Common myeloid progenitor, CD34-positive (primary cell): ENCODE measurements at regions not wholly inside any gene's neighbourhood (a gene's known extent, or its start where the extent isn't known, plus 50 kb on each side); places are given as distances from the start of the nearest gene placed in this dataset.

Source experiments
- CTCF ChIA-PET: fragments of 350-600 bp; sonication (Branson Sonifier 250); formaldehyde crosslinking; loops from one replicate; lab custom pipeline; 2021; ENCODE audit warnings: antibody characterized with exemption; lab: Charles Lee
- POLR2A ChIA-PET: fragments of 350-600 bp; sonication (Branson Sonifier 250); formaldehyde crosslinking; loops from one replicate; lab custom pipeline; 2021; ENCODE audit warnings: antibody characterized with exemption; lab: Charles Lee
- DNase-seq, 3 donors: peaks; one replicate each; pipeline versions ENCODE4 v3.0.0 to v3.0.0-alpha.2; 2013
- H3K27ac ChIP-seq, 2 experiments: 1 replicate in 1 of 2; 2 replicates in 1 of 2; pipeline ENCODE4 v1.7.0; 2013; ENCODE audit warnings: inconsistent platforms in 2 of 2, low read length in 2 of 2, mild to moderate bottlenecking in 2 of 2, low read depth in 1 of 2, moderate library complexity in 1 of 2; ENCODE audit not compliant: severe bottlenecking in 2 of 2, insufficient read depth in 1 of 2, poor library complexity in 1 of 2
- H3K27me3 ChIP-seq, 5 experiments: replicated peaks in 2 of 5; 1 replicate in 3 of 5; 2 replicates in 2 of 5; pipeline versions ENCODE4 v1.6.1 to v1.7.0; 2013; ENCODE audit warnings: low read length in 4 of 5, mild to moderate bottlenecking in 2 of 5, moderate library complexity in 2 of 5, inconsistent platforms in 1 of 5; ENCODE audit not compliant: insufficient read depth in 5 of 5, control insufficient read depth in 4 of 5
- H3K36me3 ChIP-seq, 4 experiments: 1 replicate in 2 of 4; 2 replicates in 2 of 4; pipeline versions ENCODE4 v1.6.1 to v1.7.0; 2013; ENCODE audit warnings: low read length in 3 of 4, control low read depth in 1 of 4, mild to moderate bottlenecking in 1 of 4; ENCODE audit not compliant: control insufficient read depth in 4 of 4, insufficient read depth in 4 of 4
- H3K4me1 ChIP-seq, 4 experiments: 1 replicate in 3 of 4; 2 replicates in 1 of 4; pipeline versions ENCODE4 v1.6.1 to v1.7.1; 2013; ENCODE audit warnings: low read length in 3 of 4, mild to moderate bottlenecking in 3 of 4, control low read depth in 1 of 4, inconsistent platforms in 1 of 4, moderate library complexity in 1 of 4; ENCODE audit not compliant: control insufficient read depth in 4 of 4, insufficient read depth in 4 of 4; ENCODE audit errors: control extremely low read depth in 1 of 4
- H3K4me3 ChIP-seq, 7 experiments: 1 replicate in 4 of 7; 2 replicates in 3 of 7; pipeline versions ENCODE4 v1.5.1 to v1.7.0; 2013; ENCODE audit warnings: mild to moderate bottlenecking in 7 of 7, low read length in 6 of 7, moderate library complexity in 6 of 7, inconsistent platforms in 2 of 7, low read depth in 2 of 7, control low read depth in 1 of 7; ENCODE audit not compliant: insufficient read depth in 4 of 7, control insufficient read depth in 1 of 7; ENCODE audit errors: extremely low read depth in 1 of 7
- H3K9me3 ChIP-seq, 5 experiments: 1 replicate in 4 of 5; 2 replicates in 1 of 5; pipeline versions ENCODE4 v1.6.1 to v1.7.1; 2013; ENCODE audit warnings: low read length in 4 of 5, mild to moderate bottlenecking in 2 of 5, inconsistent platforms in 1 of 5, low read depth in 1 of 5, moderate library complexity in 1 of 5; ENCODE audit not compliant: control insufficient read depth in 4 of 5, insufficient read depth in 2 of 5; ENCODE audit errors: control extremely low read depth in 1 of 5
- WGBS: methylation state at CpG from one replicate; pipeline ENCODE4 v1.1.5; 2013; ENCODE audit not compliant: insufficient coverage; 5-methylcytosine and 5-hydroxymethylcytosine counted together

- Histone ChIP-seq H3K4me3 (no peak overlapping the region), H3K27ac (no peak overlapping the region)
These were observed 161.1 kb upstream of the CADM1 start for GRCh38 chr11:115665175-115665821.

GRCh38 chr11:115664313-115664712 lies 160.1 kb upstream of the CADM1 start:
- Histone ChIP-seq H3K27me3 (peaks cover 7 to 39% (median 24%) of the 10 kb centered on the region in 5 experiments), H3K4me1 (peaks cover 0 to 6% (median 2%) of the 10 kb centered on the region in 4 experiments), H3K9me3 (peaks cover 0 to 3% (median 0%) of the 10 kb centered on the region in 5 experiments), H3K27ac (no peak overlapping the region), H3K36me3 (no peaks in the 10 kb centered on the region), H3K4me3 (no peak overlapping the region)
- WGBS = 100% methylated on average over 3 of the region's 3 CpGs
- CTCF ChIA-PET = no interaction called here
- POLR2A ChIA-PET = no interaction called here
- DNase-seq = no peak

More at GRCh38 chr11:115665175-115665821, 161.1 kb upstream of the CADM1 start:
- Histone ChIP-seq H3K27me3 (peaks cover 7 to 34% (median 16%) of the 10 kb centered on the region in 5 experiments), H3K36me3 (no peaks in the 10 kb centered on the region), H3K4me1 (no peaks in the 10 kb centered on the region), H3K9me3 (peaks cover 0 to 3% (median 0%) of the 10 kb centered on the region in 5 experiments)
- ChIA-PET CTCF (interaction anchor here (1.5 kb wide), 1 partner anchor 14 kb away, joined by 3 read pairs; no protein-coding TSS in a partner anchor), POLR2A (no interaction called here)
- no peak for DNase-seq
- WGBS = 90% methylated on average over 9 of the region's 15 CpGs

GRCh38 chr11:115663790-115664189 lies 159.6 kb upstream of the CADM1 start:
- ChIA-PET POLR2A (no interaction called here), CTCF (no interaction called here)
- H3K27me3 ChIP-seq = peaks cover 7 to 45% (median 24%) of the 10 kb centered on the region in 5 experiments
- WGBS = 94% methylated on average over 6 of the region's 6 CpGs
- peaks cover 0 to 8% (median 2%) of the 10 kb centered on the region in 4 experiments for H3K4me1 ChIP-seq
- no peaks in the 10 kb centered on the region for H3K36me3 ChIP-seq
- peaks cover 0 to 3% (median 0%) of the 10 kb centered on the region in 5 experiments for H3K9me3 ChIP-seq
- H3K27ac ChIP-seq = no peak overlapping the region
- H3K4me3 ChIP-seq = no peak overlapping the region
- DNase-seq = no peak

- peaks cover 0 to 5% (median 0%) of the 10 kb centered on the region in 5 experiments for H3K9me3 ChIP-seq
- H3K27me3 ChIP-seq = peaks cover 10 to 79% (median 26%) of the 10 kb centered on the region in 5 experiments
- H3K27ac ChIP-seq = no peak overlapping the region
- ChIA-PET POLR2A (no interaction called here), CTCF (no interaction called here)
- H3K36me3 ChIP-seq = no peaks in the 10 kb centered on the region
- peak in 2 of 3 donors; percentile 1 to 2 for DNase-seq
- peak overlapping the region in 2 of 7 experiments; percentile 45 to 46 for H3K4me3 ChIP-seq
- peaks cover 0 to 8% (median 2%) of the 10 kb centered on the region in 4 experiments for H3K4me1 ChIP-seq
- 18% methylated on average over 16 of the region's 30 CpGs for WGBS
These were observed 156.0 kb upstream of the CADM1 start for GRCh38 chr11:115660030-115660805.

GRCh38 chr11:115659061-115659963 lies 155.1 kb upstream of the CADM1 start:
- POLR2A ChIA-PET = no interaction called here
- Histone ChIP-seq H3K4me3 (peak overlapping the region in 4 of 7 experiments; percentile 11 to 46 (median 30)), H3K36me3 (no peaks in the 10 kb centered on the region), H3K27ac (no peak overlapping the region), H3K4me1 (peaks cover 0 to 8% (median 2%) of the 10 kb centered on the region in 4 experiments), H3K9me3 (peaks cover 0 to 5% (median 0%) of the 10 kb centered on the region in 5 experiments), H3K27me3 (peaks cover 10 to 85% (median 26%) of the 10 kb centered on the region in 5 experiments)
- DNase-seq = peak in 2 of 3 donors; percentile 16 to 32
- CTCF ChIA-PET = no interaction called here
- 1% methylated on average over 42 of the region's 60 CpGs for WGBS

GRCh38 chr11:115657586-115657985 lies 153.4 kb upstream of the CADM1 start:
- no peak overlapping the region for H3K4me3 ChIP-seq
- ChIA-PET CTCF (no interaction called here), POLR2A (no interaction called here)
- peaks cover 10 to 92% (median 26%) of the 10 kb centered on the region in 5 experiments for H3K27me3 ChIP-seq
- no CpG with 5 or more reads among the region's 4 CpGs for WGBS
- no peak overlapping the region for H3K27ac ChIP-seq
- H3K4me1 ChIP-seq = peaks cover 0 to 8% (median 2%) of the 10 kb centered on the region in 4 experiments
- H3K36me3 ChIP-seq = no peaks in the 10 kb centered on the region
- peaks cover 0 to 4% (median 0%) of the 10 kb centered on the region in 5 experiments for H3K9me3 ChIP-seq
- DNase-seq = no peak
